SH-SY5Y (cell line): ENCODE measurements at regions not wholly inside any gene's neighbourhood (a gene's known extent, or its start where the extent isn't known, plus 50 kb on each side); places are given as distances from the start of the nearest gene placed in this dataset.

Experiments
- GATA2 ChIP-seq: IDR thresholded peaks from 2 replicates; pipeline ENCODE4 v1.6.1; 2011; ENCODE audit warnings: mild to moderate bottlenecking, low read depth, low read length
- GATA3 ChIP-seq: IDR thresholded peaks from 2 replicates; pipeline ENCODE4 v1.6.1; 2011; ENCODE audit warnings: low read depth, mild to moderate bottlenecking, low read length, moderate library complexity

DNA sequence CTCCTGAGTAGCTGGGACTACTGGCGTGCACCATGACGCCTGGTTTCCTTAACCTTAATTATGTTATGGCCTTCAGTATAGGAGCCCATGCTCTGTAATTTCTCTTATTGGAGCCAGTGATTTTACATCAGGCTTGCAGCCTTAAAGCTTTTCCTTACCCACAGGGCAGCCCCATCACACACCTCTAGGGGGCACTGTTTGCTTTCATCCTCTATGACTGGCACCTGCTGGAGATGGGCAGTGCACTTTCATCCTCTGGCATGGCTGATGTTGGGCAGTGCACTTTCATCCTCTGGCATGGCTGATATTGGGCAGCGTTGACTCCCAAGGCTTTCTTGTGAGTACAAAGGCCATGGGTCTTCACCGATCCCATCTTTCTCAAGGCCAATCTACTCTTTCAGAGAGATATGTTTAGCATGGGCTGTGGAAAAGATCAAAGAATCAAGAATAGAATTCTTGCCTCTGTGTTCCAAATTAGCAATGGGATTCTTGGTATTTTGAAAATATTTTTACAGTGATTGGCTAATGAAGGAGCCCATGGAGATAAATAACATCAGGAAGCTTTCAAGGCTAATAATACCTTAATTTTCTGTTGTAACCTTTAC is 80.7 kb upstream of the MEX3C start:
- TF ChIP-seq GATA3 (no peak), GATA2 (no peak)
